ENCODE measurements at regions not wholly inside any gene's neighbourhood (a gene's known extent, or its start where the extent isn't known, plus 50 kb on each side); places are given as distances from the start of the nearest gene placed in this dataset.

DNA sequence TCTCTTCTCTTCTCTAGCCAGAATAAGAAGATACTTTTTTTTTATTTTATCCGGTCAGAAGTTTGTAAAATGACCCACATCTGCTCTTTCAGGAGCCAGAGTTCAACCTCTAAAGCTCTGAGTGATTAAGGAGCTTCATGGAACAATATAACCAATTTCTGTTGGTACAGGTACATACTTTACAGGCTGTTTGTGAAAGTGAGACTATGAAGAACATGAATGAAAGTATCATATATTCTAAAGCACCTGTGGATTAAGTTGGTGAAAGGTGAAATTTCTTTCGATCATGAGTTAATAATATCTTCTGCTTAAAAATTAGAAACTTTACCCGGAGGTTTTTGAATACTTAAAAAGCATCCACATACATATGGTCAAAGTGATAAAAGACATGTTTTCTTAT, 65.2 kb downstream of the DMRT2 start:
- Mint-ChIP-seq H3K4me3 (no peak overlapping the region), H3K36me3 (ENCODE audit: low read depth) (no peaks in the 10 kb centered on the region), H3K27me3 (no peaks in the 10 kb centered on the region), H3K4me1 (ENCODE audit: low read depth) (no peaks in the 10 kb centered on the region), H3K27ac (no peak overlapping the region), H3K9me3 (no peaks in the 10 kb centered on the region)
- POLR2A ChIA-PET: no interaction called here
- no peak for ATAC-seq
- CTCF ChIA-PET: no interaction called here
- TF ChIP-seq, protein P1, sequence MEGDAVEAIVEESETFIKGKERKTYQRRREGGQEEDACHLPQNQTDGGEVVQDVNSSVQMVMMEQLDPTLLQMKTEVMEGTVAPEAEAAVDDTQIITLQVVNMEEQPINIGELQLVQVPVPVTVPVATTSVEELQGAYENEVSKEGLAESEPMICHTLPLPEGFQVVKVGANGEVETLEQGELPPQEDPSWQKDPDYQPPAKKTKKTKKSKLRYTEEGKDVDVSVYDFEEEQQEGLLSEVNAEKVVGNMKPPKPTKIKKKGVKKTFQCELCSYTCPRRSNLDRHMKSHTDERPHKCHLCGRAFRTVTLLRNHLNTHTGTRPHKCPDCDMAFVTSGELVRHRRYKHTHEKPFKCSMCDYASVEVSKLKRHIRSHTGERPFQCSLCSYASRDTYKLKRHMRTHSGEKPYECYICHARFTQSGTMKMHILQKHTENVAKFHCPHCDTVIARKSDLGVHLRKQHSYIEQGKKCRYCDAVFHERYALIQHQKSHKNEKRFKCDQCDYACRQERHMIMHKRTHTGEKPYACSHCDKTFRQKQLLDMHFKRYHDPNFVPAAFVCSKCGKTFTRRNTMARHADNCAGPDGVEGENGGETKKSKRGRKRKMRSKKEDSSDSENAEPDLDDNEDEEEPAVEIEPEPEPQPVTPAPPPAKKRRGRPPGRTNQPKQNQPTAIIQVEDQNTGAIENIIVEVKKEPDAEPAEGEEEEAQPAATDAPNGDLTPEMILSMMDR (IDR thresholded peaks at IDR 0.05): no peak
- intact Hi-C loops (cut with micrococcal nuclease): no loop called here
- no peak for DNase-seq

- intact Hi-C loops (cut with micrococcal nuclease): no loop called here
- ChIA-PET CTCF (no interaction called here), POLR2A (no interaction called here)
- Mint-ChIP-seq H3K9me3 (no peaks in the 10 kb centered on the region), H3K27ac (no peak overlapping the region), H3K4me3 (no peak overlapping the region), H3K4me1 (ENCODE audit: low read depth) (no peaks in the 10 kb centered on the region), H3K36me3 (ENCODE audit: low read depth) (no peaks in the 10 kb centered on the region), H3K27me3 (peaks cover 2% of the 10 kb centered on the region)
- TF ChIP-seq, protein P1 (IDR thresholded peaks at IDR 0.05): no peak
- DNase-seq (no peak), ATAC-seq (no peak)
These were observed 67.3 kb downstream of the DMRT2 start for GRCh38 chr9:1117439-1117838.

DNA sequence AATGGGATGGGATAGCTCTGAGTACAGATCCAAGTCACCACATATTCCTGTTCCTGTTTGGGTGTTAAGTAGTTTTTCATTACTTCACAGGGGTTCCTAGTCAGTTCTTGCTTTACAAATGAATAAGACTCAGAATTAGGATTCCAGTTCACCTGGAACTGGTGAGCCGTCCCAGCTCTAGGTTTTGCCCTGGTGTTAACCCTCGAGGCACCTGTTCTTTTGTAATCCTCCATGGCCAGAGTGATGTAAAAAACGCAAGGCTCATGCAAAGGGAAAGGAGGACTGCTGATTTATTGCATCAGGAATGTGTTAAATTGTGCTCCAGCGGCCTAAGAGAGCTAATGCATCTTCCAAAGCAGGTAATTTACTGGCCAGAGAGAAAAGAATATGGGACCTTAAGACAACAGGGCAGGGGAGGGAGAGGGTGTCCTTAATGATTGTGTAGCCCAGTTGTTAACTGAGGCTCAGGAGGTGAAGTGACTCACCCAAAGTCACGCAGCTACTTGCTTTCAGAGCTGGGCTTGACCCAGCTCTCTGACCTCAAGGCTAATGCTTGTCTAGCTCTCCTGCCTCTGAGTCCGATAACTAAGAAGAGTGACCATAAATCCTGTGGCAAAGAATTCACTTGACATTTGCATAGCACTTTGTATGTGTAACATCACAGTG, 70.5 kb downstream of the DMRT2 start:
- no peaks in the 10 kb centered on the region for H3K36me3 Mint-ChIP-seq (ENCODE audit: low read depth)
- no peaks in the 10 kb centered on the region for H3K9me3 Mint-ChIP-seq
- H3K4me1 Mint-ChIP-seq (ENCODE audit: low read depth): no peaks in the 10 kb centered on the region
- intact Hi-C loops (cut with micrococcal nuclease): no loop called here
- no peak overlapping the region for H3K4me3 Mint-ChIP-seq
- DNase-seq (no peak), ATAC-seq (no peak)
- TF ChIP-seq, protein P1 (IDR thresholded peaks at IDR 0.05): no peak
- CTCF ChIA-PET: no interaction called here
- no peak overlapping the region for H3K27ac Mint-ChIP-seq
- POLR2A ChIA-PET: no interaction called here
- peaks cover 2% of the 10 kb centered on the region for H3K27me3 Mint-ChIP-seq

DNA sequence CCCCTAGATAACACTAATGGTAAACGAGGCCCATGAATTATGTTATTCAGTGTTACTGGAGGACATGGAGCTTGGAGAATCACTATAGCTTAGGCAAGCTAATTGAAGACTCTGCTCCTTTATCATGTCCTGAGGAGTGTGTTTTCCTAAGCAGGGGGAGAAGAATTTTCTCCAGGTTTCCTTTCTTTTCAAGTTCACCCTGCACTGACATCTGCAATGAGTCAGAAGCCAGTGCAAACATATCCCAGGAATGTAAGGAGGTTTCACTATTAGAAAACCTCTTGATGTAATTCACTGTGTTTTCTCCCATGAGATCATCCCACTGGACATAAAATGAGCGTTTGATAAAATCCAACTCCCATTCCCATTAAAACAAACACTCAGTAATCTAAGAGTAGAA, 75.6 kb downstream of the DMRT2 start:
- H3K27ac Mint-ChIP-seq: no peak overlapping the region
- ATAC-seq: no peak
- peaks cover 2% of the 10 kb centered on the region for H3K9me3 Mint-ChIP-seq
- no peaks in the 10 kb centered on the region for H3K4me1 Mint-ChIP-seq (ENCODE audit: low read depth)
- H3K4me3 Mint-ChIP-seq: no peak overlapping the region
- peaks cover 4% of the 10 kb centered on the region for H3K27me3 Mint-ChIP-seq
- no peak for DNase-seq
- no peaks in the 10 kb centered on the region for H3K36me3 Mint-ChIP-seq (ENCODE audit: low read depth)
- intact Hi-C loops (cut with micrococcal nuclease): no loop called here
- CTCF ChIA-PET: no interaction called here
- POLR2A ChIA-PET: no interaction called here
- TF ChIP-seq, protein P1 (IDR thresholded peaks at IDR 0.05): no peak

- ATAC-seq: no peak
- intact Hi-C loops (cut with micrococcal nuclease): no loop called here
- ChIA-PET POLR2A (no interaction called here), CTCF (no interaction called here)
- peaks cover 2% of the 10 kb centered on the region for H3K27me3 Mint-ChIP-seq
- H3K4me3 Mint-ChIP-seq: no peak overlapping the region
- H3K36me3 Mint-ChIP-seq (ENCODE audit: low read depth): no peaks in the 10 kb centered on the region
- H3K9me3 Mint-ChIP-seq: peaks cover 4% of the 10 kb centered on the region
- TF ChIP-seq, protein P1 (IDR thresholded peaks at IDR 0.05): no peak
- H3K27ac Mint-ChIP-seq: no peak overlapping the region
- DNase-seq: no peak
- H3K4me1 Mint-ChIP-seq (ENCODE audit: low read depth): no peaks in the 10 kb centered on the region
These were observed 77.9 kb downstream of the DMRT2 start for GRCh38 chr9:1128046-1128445.
